WTC11 (cell line): ENCODE measurements at regions not wholly inside any gene's neighbourhood (a gene's known extent, or its start where the extent isn't known, plus 50 kb on each side); places are given as distances from the start of the nearest gene placed in this dataset.

Experiments
- ATAC-seq: fragments of 200-7000 bp; cut with Tn5 transposase; 2 replicates; pipeline ENCODE4 v1.10.0; 2021; ENCODE audit warnings: mild to moderate bottlenecking, moderate library complexity
- CTCF ChIA-PET: fragments of 300-600 bp; sonication (Branson Sonifier 250); formaldehyde crosslinking; loops from one replicate; lab custom pipeline; 2021; ENCODE audit warnings: antibody characterized with exemption; lab: Charles Lee
- POLR2A ChIA-PET: fragments of 350-600 bp; sonication (Branson Sonifier 250); formaldehyde crosslinking; loops from one replicate; lab custom pipeline; 2021; ENCODE audit warnings: antibody characterized with exemption; lab: Charles Lee
- DNase-seq: peaks from one replicate; pipeline ENCODE4 v3.0.0; 2021; ENCODE audit warnings: low spot score
- H3K27ac Mint-ChIP-seq: 2 replicates; pipeline ENCODE4 v1.8.0; 2021; ENCODE audit warnings: mixed read lengths
- H3K27me3 Mint-ChIP-seq: 2 replicates; pipeline ENCODE4 v1.8.0; 2021; ENCODE audit warnings: low read depth, mild to moderate bottlenecking, moderate library complexity, mixed read lengths
- H3K36me3 Mint-ChIP-seq: 2 replicates; pipeline ENCODE4 v1.8.0; 2021; ENCODE audit warnings: mixed read lengths
- H3K4me1 Mint-ChIP-seq: 2 replicates; pipeline ENCODE4 v1.8.0; 2022; ENCODE audit warnings: mixed read lengths
- H3K4me3 Mint-ChIP-seq: 2 replicates; pipeline ENCODE4 v1.8.0; 2021; ENCODE audit warnings: mild to moderate bottlenecking, moderate library complexity, mixed read lengths
- H3K9me3 Mint-ChIP-seq: 2 replicates; pipeline ENCODE4 v1.8.0; 2021; ENCODE audit warnings: mixed read lengths
- ELF4 ChIP-seq: sonication (generic); formaldehyde crosslinking; IDR thresholded peaks from 2 replicates; pipeline ENCODE4 v1.8.1; 2022; ENCODE audit warnings: low read depth, mild to moderate bottlenecking, moderate library complexity, missing genetic modification reagents
- EMX1 ChIP-seq: fragments of 250-450 bp; sonication (Bioruptor Pico); IDR thresholded peaks from 2 replicates; pipeline ENCODE4 v1.8.0; 2021; ENCODE audit warnings: mild to moderate bottlenecking
- ERG ChIP-seq: fragments of 250-450 bp; sonication (Bioruptor Pico); IDR thresholded peaks from 2 replicates; pipeline ENCODE4 v1.8.0; 2021; ENCODE audit warnings: mild to moderate bottlenecking
- ESRRA ChIP-seq: sonication (generic); formaldehyde crosslinking; IDR thresholded peaks from 2 replicates; pipeline ENCODE4 v1.8.1; 2022; ENCODE audit warnings: mild to moderate bottlenecking, missing genetic modification reagents, borderline replicate concordance
- HMGXB4 ChIP-seq: sonication (generic); formaldehyde crosslinking; IDR thresholded peaks from 2 replicates; pipeline ENCODE4 v1.8.1; 2023; ENCODE audit warnings: mild to moderate bottlenecking, moderate library complexity, missing genetic modification reagents
- NFATC4 ChIP-seq: fragments of 250-450 bp; sonication (Bioruptor Pico); IDR thresholded peaks from 2 replicates; pipeline ENCODE4 v1.9.0; 2021; ENCODE audit warnings: mild to moderate bottlenecking
- NR2C2 ChIP-seq: sonication (generic); formaldehyde crosslinking; IDR thresholded peaks from 2 replicates; pipeline ENCODE4 v1.8.0; 2022; ENCODE audit warnings: mild to moderate bottlenecking, missing genetic modification reagents
- RORB ChIP-seq: fragments of 250-450 bp; sonication (Bioruptor Pico); IDR thresholded peaks from 2 replicates; pipeline ENCODE4 v1.9.0; 2021; ENCODE audit warnings: mild to moderate bottlenecking
- SOX15 ChIP-seq: fragments of 250-450 bp; sonication (Bioruptor Pico); IDR thresholded peaks from 2 replicates; pipeline ENCODE4 v1.9.0; 2021; ENCODE audit warnings: mild to moderate bottlenecking
- SP1 ChIP-seq: sonication (generic); formaldehyde crosslinking; conservative IDR thresholded peaks from 2 replicates; pipeline ENCODE4 v1.8.1; 2022; ENCODE audit warnings: missing genetic modification reagents
- STAT6 ChIP-seq: sonication (generic); formaldehyde crosslinking; conservative IDR thresholded peaks from 2 replicates; pipeline ENCODE4 v1.8.1; 2023; ENCODE audit warnings: mild to moderate bottlenecking, low read depth, missing genetic modification reagents, moderate library complexity
- USF1 ChIP-seq: sonication (generic); formaldehyde crosslinking; IDR thresholded peaks from 2 replicates; pipeline ENCODE4 v1.8.0; 2022; ENCODE audit warnings: mild to moderate bottlenecking, missing genetic modification reagents
- ZNF121 ChIP-seq: sonication (generic); formaldehyde crosslinking; IDR thresholded peaks from 2 replicates; pipeline ENCODE4 v1.8.0; 2023; ENCODE audit warnings: missing genetic modification reagents
- ZNF396 ChIP-seq: fragments of 250-450 bp; sonication (Bioruptor Pico); IDR thresholded peaks from 2 replicates; pipeline ENCODE4 v1.8.0; 2021; ENCODE audit warnings: mild to moderate bottlenecking, moderate library complexity, borderline replicate concordance
- TF ChIP-seq, protein P1 (sequence below): sonication (generic); formaldehyde crosslinking; IDR thresholded peaks from 2 replicates; pipeline ENCODE4 v1.8.1; 2023; ENCODE audit warnings: mild to moderate bottlenecking, missing genetic modification reagents, moderate library complexity
- TF ChIP-seq, protein P2 (sequence below): fragments of 250-450 bp; sonication (Bioruptor Pico); IDR thresholded peaks from 2 replicates; pipeline ENCODE4 v2.1.2; 2022; ENCODE audit warnings: mild to moderate bottlenecking, moderate library complexity
- TF ChIP-seq, protein P3 (sequence below): sonication (generic); formaldehyde crosslinking; IDR thresholded peaks from 2 replicates; pipeline ENCODE4 v1.8.1; 2023; ENCODE audit warnings: mild to moderate bottlenecking, missing genetic modification reagents
- TF ChIP-seq, protein P4 (sequence below): sonication (generic); formaldehyde crosslinking; IDR thresholded peaks from 2 replicates; pipeline ENCODE4 v1.8.1; 2023; ENCODE audit warnings: mild to moderate bottlenecking, missing genetic modification reagents

DNA sequence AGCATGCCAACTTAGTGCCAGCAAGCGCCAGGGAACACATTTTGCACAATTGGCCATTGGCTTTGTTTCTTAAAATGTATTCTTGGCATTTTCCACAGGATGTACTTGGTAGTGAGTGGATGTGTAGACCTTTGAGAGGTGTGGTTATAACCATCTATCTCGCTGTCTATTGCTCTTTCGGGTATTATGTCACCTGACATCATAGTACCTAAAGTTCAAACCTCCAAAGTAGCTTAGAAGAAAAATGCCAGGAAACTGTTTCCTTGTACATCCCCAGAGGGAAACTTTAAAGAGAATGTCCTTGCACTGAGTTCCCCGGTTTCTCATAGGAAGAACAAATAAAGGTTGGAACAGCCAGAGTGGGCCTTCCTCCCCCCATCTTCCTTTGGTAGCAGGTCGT is 87.6 kb downstream of the FGF9 start (continued):
- TF ChIP-seq, protein P1, sequence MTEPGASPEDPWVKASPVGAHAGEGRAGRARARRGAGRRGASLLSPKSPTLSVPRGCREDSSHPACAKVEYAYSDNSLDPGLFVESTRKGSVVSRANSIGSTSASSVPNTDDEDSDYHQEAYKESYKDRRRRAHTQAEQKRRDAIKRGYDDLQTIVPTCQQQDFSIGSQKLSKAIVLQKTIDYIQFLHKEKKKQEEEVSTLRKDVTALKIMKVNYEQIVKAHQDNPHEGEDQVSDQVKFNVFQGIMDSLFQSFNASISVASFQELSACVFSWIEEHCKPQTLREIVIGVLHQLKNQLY (CRISPR knock-in tag), result no peak
- no peak for TF ChIP-seq ELF4 (CRISPR knock-in tag)

- Mint-ChIP-seq H3K27me3 (no peaks in the 10 kb centered on the region), H3K4me3 (no peak overlapping the region), H3K4me1 (peaks cover 50% of the 10 kb centered on the region)
- no peak for ATAC-seq
- TF ChIP-seq NFATC4 (CRISPR knock-in tag), result no peak
- TF ChIP-seq, all 79 proteins: peak for 0
- DNase-seq, result no peak
- Mint-ChIP-seq H3K27ac (no peak overlapping the region), H3K9me3 (no peaks in the 10 kb centered on the region), H3K36me3 (no peaks in the 10 kb centered on the region)
- ChIA-PET CTCF (no interaction called here), POLR2A (no interaction called here)
Measured at GRCh38 chr13:21759463-21759862, 88.6 kb downstream of the FGF9 start.

DNA sequence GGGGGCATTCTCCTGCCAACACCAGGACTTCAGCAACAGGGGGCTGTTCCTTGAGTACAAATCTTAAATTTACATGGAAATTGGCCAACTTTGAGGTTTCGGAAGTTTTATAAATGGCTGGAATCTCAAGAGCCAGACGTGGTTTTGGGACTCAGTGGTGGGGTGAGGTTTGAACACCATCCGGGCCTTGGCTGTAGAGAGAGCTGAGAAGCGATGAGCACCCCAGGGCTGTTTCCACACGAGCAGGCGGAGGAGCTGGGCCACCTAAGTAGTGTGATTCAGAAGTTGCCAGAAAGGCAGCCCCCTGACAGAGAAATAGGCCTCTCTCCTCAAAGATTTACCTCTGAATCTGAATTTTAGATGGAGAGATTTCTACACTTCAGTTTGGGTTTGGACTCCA is 89.0 kb downstream of the FGF9 start:
- POLR2A ChIA-PET, result no interaction called here
- ATAC-seq, result no peak
- Mint-ChIP-seq H3K36me3 (no peaks in the 10 kb centered on the region), H3K4me1 (peaks cover 48% of the 10 kb centered on the region), H3K4me3 (no peak overlapping the region), H3K9me3 (no peaks in the 10 kb centered on the region), H3K27ac (no peak overlapping the region), H3K27me3 (no peaks in the 10 kb centered on the region)
- DNase-seq, result no peak
- CTCF ChIA-PET, result no interaction called here
- TF ChIP-seq ESRRA (CRISPR knock-in tag) (no peak), USF1 (CRISPR knock-in tag) (no peak), STAT6 (CRISPR knock-in tag) (no peak), SOX15 (no peak), NR2C2 (no peak), ERG (CRISPR knock-in tag) (no peak), SP1 (CRISPR knock-in tag) (no peak), ZNF121 (CRISPR knock-in tag) (no peak), EMX1 (CRISPR knock-in tag) (no peak), HMGXB4 (no peak), RORB (CRISPR knock-in tag) (no peak), ZNF396 (CRISPR knock-in tag) (no peak)
- TF ChIP-seq, protein P2, sequence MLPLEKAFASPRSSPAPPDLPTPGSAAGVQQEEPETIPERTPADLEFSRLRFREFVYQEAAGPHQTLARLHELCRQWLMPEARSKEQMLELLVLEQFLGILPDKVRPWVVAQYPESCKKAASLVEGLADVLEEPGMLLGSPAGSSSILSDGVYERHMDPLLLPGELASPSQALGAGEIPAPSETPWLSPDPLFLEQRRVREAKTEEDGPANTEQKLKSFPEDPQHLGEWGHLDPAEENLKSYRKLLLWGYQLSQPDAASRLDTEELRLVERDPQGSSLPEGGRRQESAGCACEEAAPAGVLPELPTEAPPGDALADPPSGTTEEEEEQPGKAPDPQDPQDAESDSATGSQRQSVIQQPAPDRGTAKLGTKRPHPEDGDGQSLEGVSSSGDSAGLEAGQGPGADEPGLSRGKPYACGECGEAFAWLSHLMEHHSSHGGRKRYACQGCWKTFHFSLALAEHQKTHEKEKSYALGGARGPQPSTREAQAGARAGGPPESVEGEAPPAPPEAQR (CRISPR knock-in tag), result no peak
- TF ChIP-seq, protein P3, sequence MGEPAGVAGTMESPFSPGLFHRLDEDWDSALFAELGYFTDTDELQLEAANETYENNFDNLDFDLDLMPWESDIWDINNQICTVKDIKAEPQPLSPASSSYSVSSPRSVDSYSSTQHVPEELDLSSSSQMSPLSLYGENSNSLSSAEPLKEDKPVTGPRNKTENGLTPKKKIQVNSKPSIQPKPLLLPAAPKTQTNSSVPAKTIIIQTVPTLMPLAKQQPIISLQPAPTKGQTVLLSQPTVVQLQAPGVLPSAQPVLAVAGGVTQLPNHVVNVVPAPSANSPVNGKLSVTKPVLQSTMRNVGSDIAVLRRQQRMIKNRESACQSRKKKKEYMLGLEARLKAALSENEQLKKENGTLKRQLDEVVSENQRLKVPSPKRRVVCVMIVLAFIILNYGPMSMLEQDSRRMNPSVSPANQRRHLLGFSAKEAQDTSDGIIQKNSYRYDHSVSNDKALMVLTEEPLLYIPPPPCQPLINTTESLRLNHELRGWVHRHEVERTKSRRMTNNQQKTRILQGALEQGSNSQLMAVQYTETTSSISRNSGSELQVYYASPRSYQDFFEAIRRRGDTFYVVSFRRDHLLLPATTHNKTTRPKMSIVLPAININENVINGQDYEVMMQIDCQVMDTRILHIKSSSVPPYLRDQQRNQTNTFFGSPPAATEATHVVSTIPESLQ (CRISPR knock-in tag), result no peak
- TF ChIP-seq, protein P4, sequence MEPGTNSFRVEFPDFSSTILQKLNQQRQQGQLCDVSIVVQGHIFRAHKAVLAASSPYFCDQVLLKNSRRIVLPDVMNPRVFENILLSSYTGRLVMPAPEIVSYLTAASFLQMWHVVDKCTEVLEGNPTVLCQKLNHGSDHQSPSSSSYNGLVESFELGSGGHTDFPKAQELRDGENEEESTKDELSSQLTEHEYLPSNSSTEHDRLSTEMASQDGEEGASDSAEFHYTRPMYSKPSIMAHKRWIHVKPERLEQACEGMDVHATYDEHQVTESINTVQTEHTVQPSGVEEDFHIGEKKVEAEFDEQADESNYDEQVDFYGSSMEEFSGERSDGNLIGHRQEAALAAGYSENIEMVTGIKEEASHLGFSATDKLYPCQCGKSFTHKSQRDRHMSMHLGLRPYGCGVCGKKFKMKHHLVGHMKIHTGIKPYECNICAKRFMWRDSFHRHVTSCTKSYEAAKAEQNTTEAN (CRISPR knock-in tag), result no peak
